AG09319 (cell line): ENCODE measurements at regions not wholly inside any gene's neighbourhood (a gene's known extent, or its start where the extent isn't known, plus 50 kb on each side); places are given as distances from the start of the nearest gene placed in this dataset.
"Not testable (repeated sequence)": the region's sequence is repeated elsewhere in the genome, so short reads cannot be mapped to it uniquely, and the experiment has no call there.

Experiments
- DNase-seq: peaks from one replicate; pipeline ENCODE4 v3.0.0-alpha.2; 2010; ENCODE audit warnings: low read depth; ENCODE audit errors: extremely low read depth
- TF ChIP-seq, protein P1 (sequence below): IDR thresholded peaks from 2 replicates; pipeline ENCODE4 v1.5.1; 2011; ENCODE audit warnings: low read depth, mild to moderate bottlenecking, inconsistent platforms, low read length, moderate library complexity

- TF ChIP-seq, protein P1, sequence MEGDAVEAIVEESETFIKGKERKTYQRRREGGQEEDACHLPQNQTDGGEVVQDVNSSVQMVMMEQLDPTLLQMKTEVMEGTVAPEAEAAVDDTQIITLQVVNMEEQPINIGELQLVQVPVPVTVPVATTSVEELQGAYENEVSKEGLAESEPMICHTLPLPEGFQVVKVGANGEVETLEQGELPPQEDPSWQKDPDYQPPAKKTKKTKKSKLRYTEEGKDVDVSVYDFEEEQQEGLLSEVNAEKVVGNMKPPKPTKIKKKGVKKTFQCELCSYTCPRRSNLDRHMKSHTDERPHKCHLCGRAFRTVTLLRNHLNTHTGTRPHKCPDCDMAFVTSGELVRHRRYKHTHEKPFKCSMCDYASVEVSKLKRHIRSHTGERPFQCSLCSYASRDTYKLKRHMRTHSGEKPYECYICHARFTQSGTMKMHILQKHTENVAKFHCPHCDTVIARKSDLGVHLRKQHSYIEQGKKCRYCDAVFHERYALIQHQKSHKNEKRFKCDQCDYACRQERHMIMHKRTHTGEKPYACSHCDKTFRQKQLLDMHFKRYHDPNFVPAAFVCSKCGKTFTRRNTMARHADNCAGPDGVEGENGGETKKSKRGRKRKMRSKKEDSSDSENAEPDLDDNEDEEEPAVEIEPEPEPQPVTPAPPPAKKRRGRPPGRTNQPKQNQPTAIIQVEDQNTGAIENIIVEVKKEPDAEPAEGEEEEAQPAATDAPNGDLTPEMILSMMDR, result no peak
- DNase-seq, result no peak
These were observed 196.8 kb upstream of the ADGRL3 start for GRCh38 chr4:61003301-61003700.

DNA sequence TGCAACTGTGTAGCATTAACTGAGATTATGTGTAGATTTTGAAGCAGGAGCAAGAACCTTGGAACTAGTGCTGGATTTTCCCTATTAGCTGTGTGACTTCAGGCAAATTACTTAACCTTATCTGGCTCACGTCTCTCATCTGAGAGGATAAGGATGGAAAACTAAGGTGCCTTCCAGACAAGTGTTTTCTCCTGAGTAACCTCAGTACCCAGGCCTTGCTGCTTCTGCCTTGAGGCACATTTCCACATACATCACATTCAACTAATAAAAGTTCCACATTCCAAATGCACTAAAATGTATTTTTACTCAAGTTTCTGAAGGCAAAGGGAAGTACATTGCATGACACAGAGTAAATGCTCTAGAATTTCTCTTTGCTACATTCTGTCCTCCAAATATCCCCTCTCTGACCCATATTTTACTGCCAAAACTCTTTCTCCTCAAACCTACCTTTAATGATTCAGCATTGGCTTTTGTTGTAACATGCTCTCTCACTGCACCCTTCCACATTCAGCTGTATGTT, 195.4 kb upstream of the ADGRL3 start:
- DNase-seq, result no peak
- TF ChIP-seq, protein P1, result no peak

DNA sequence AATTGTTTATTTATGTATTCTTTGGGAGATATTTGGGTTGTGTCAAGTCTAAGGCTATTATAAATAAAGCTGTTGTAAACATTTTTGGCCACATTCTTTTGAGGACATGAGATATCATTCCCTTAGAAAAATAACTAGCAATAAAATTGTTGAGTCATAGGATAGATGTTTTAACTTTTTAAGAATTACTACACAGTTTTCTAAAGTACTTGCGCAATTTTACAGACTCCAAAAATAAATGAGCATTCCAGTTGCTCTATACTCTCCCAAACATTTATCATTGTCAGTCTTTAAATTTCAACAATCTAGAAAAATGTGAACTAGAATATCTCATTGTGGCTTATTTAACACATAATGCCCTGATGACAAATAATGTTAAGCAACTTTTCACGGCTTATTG, 189.1 kb upstream of the ADGRL3 start:
- DNase-seq, result no peak
- TF ChIP-seq, protein P1, result no peak

- not testable (repeated sequence) for DNase-seq
These were observed 188.2 kb upstream of the ADGRL3 start for GRCh38 chr4:61011936-61012335.

DNA sequence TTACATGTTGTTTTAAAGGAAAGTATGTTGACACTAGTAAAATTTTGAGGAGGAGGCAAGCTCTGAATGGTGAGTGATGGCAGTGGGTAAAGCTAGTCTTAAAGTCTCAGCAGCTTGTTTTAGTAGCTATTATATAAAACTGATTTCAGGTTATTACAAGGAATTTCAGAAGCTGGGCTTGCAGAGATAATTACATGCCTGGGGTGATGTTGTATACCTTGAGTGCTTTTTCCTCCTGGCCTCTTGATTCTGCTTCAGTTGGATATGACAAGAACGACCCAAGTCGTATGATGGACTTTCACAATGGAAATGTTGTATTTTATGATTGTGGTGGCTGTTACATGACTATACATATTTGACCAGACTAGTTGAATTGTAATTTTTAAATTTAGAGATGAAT, 175.5 kb upstream of the ADGRL3 start:
- DNase-seq, result no peak
- TF ChIP-seq, protein P1, result no peak

DNA sequence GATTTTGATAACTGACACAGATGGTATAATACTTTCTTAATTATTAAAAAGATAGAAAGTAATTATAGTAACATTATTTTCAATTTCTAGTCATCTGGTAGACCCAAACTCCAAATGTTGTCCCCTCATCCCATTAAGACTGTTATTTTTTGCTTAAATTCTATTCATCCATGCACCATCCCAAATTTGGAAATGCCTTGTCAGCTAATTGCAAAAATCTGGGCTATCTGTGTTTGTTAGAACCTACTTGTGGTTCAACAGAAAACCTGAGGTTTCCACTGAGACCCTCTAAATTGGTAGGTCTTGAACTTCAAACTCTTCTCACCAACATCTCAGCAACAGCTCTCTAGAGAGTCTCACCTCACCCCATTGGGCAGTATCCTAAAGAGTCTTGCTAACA, 172.2 kb upstream of the ADGRL3 start:
- DNase-seq, result no peak
- TF ChIP-seq, protein P1, result no peak

DNA sequence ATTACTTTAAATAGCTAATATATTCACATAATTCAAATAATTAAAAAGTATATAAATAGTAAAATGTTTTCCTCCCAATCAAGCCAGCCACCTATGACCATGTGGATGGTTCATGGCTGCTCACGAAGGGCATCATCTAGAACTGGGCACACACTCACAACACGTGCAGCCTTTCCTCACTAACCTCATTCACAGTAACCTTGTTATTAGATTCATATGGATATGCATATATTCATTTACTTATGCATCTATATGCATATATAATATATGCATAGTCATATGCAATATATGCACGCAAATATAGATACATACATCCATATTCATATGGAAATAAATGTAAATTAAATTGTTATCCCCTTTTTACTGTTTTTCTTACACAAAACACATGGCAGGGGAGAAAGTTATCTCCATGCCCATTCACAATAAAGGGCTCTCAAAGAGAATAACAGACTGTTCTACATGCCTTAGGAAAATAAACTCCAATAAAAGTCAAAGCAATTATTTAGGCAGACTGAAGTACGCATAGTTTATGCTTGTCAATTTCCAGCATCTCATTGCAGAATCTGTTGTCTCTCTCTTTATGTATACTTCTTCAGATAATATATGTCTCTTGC, 163.9 kb upstream of the ADGRL3 start:
- no peak for DNase-seq
- TF ChIP-seq, protein P1, result no peak

DNA sequence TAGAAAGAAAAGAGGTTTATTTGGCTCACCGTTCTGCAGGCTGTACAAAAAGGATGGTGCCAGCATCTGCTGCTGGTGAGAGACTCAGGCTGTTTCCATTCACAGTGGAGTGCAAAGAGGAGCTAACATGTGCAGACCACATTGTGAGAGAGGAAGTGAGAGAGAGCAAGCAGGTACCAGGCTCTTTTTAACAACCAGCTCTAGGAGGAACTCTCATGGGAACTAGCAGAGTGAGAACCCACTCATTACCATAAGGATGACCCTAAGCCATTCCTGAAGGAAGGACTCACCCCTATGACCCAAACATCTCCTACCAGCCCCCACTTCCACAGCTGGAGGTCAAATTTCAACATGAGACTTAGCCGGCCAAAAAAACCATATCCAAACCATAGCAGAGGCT, 158.6 kb upstream of the ADGRL3 start:
- DNase-seq, result no peak
- TF ChIP-seq, protein P1, result no peak
